Stimulated activated CD4-positive, alpha-beta T cell treated with anti-CD3 and anti-CD28 coated beads, TNF-alpha, amount 100 ng/mL, for 48 hours (primary cell): ENCODE measurements at regions not wholly inside any gene's neighbourhood (a gene's known extent, or its start where the extent isn't known, plus 50 kb on each side); places are given as distances from the start of the nearest gene placed in this dataset.
A peak's percentile ranks its signal among the peaks of the same experiment; 100 is the strongest.
"Not testable (repeated sequence)": the region's sequence is repeated elsewhere in the genome, so short reads cannot be mapped to it uniquely, and the experiment has no call there.

Source experiments
- DNase-seq, 3 donors: peaks; one replicate each; pipeline ENCODE4 v3.0.0-alpha.2; 2020; ENCODE audit warnings: low read depth in 3 of 3

GRCh38 chr14:95597784-95598211, 62.9 kb downstream of the GLRX5 start:
- no peak for DNase-seq

GRCh38 chr14:95601650-95602049, 66.8 kb downstream of the GLRX5 start:
- DNase-seq = no peak

- no peak for DNase-seq
These were observed 68.6 kb downstream of the GLRX5 start for GRCh38 chr14:95603415-95603814.

GRCh38 chr14:95606266-95606665, 71.4 kb downstream of the GLRX5 start:
- DNase-seq = no peak

- no peak for DNase-seq
These were observed 73.9 kb downstream of the GLRX5 start for GRCh38 chr14:95608637-95609235.

GRCh38 chr14:95609398-95609990, 74.6 kb downstream of the GLRX5 start:
- DNase-seq = peak in 1 of 3 donors; percentile 3

GRCh38 chr14:95611293-95611880, 74.8 kb upstream of the TCL1B start:
- DNase-seq = no peak

- DNase-seq = no peak
These were observed 71.9 kb upstream of the TCL1B start for GRCh38 chr14:95614349-95614748.

GRCh38 chr14:95616745-95617144, 69.5 kb upstream of the TCL1B start:
- no peak for DNase-seq

GRCh38 chr14:95619785-95620417, 66.3 kb upstream of the TCL1B start:
- DNase-seq = no peak

GRCh38 chr14:95620659-95621059, 65.6 kb upstream of the TCL1B start:
- peak in 1 of 3 donors; percentile 6 for DNase-seq

GRCh38 chr14:95623195-95623594, 63.0 kb upstream of the TCL1B start:
- no peak for DNase-seq

GRCh38 chr14:95625710-95626109, 60.5 kb upstream of the TCL1B start:
- not testable (repeated sequence) for DNase-seq

- DNase-seq = no peak
These were observed 51.2 kb upstream of the TCL1B start for GRCh38 chr14:95635051-95635450.
